Heart right ventricle (tissue), 16 donors: ENCODE measurements at regions not wholly inside any gene's neighbourhood (a gene's known extent, or its start where the extent isn't known, plus 50 kb on each side); places are given as distances from the start of the nearest gene placed in this dataset.

Source experiments
- ATAC-seq, 8 donors: fragments of 200-7000 bp; cut with Tn5 transposase; one replicate each; pipeline ENCODE4 v1.9.1; 2020; ENCODE audit warnings: mild to moderate bottlenecking in 8 of 8, moderate library complexity in 8 of 8, moderate number of reproducible peaks in 1 of 8
- DNase-seq, 2 donors: peaks; one replicate each; pipeline ENCODE4 v3.0.0-alpha.2; 2020
- H3K27ac ChIP-seq, 10 donors: fragments of 200-600 bp; sonication (generic) in 2 of 10; one replicate each; pipeline versions ENCODE4 v1.5.0 to v1.8.0; 2020 to 2022; ENCODE audit warnings: mild to moderate bottlenecking in 3 of 10
- H3K27me3 ChIP-seq, 7 donors: fragments of 200-600 bp; one replicate each; pipeline ENCODE4 v1.8.0; 2021 to 2022; ENCODE audit warnings: mild to moderate bottlenecking in 2 of 7
- H3K36me3 ChIP-seq, 9 donors: fragments of 200-600 bp; sonication (generic) in 1 of 9; one replicate each; pipeline versions ENCODE4 v1.5.0 to v1.8.0; 2020 to 2022; ENCODE audit warnings: mild to moderate bottlenecking in 2 of 9
- H3K4me1 ChIP-seq, 9 donors: fragments of 200-600 bp; sonication (generic) in 1 of 9; one replicate each; pipeline versions ENCODE4 v1.5.0 to v1.8.0; 2020 to 2022; ENCODE audit warnings: mild to moderate bottlenecking in 4 of 9
- H3K4me3 ChIP-seq, 10 donors: fragments of 200-600 bp; sonication (generic) in 2 of 10; one replicate each; pipeline versions ENCODE4 v1.5.0 to v1.8.0; 2020 to 2022; ENCODE audit warnings: mild to moderate bottlenecking in 7 of 10, moderate library complexity in 2 of 10
- H3K9me3 ChIP-seq, 11 donors: fragments of 200-600 bp in 10 of 11; sonication (generic) in 2 of 11; one replicate each; pipeline versions ENCODE4 v1.5.0 to v1.8.0; 2013 to 2022; ENCODE audit warnings: mild to moderate bottlenecking in 2 of 11, control low read depth in 1 of 11, moderate library complexity in 1 of 11
- WGBS, 2 donors: extraction: QIAGEN DNeasy Blood & Tissue Kit; methylation state at CpG; one replicate each; pipeline ENCODE4 v1.1.7; 2013; ENCODE audit warnings: inconsistent platforms in 1 of 2; 5-methylcytosine and 5-hydroxymethylcytosine counted together
- intact Hi-C, 10 donors: fragments of 100-400 bp; cut with DNase I; formaldehyde crosslinking; loops; one replicate each; pipeline versions ENCODE4 v1.11.1 to v1.14.2; 2022
- TF ChIP-seq, protein P1 (sequence below), 9 donors: fragments of 200-600 bp; sonication (generic) in 2 of 9; IDR thresholded peaks; one replicate each; pipeline versions ENCODE4 v1.5.0 to v1.8.0; 2021 to 2022; ENCODE audit warnings: antibody characterized with exemption in 9 of 9, mild to moderate bottlenecking in 5 of 9, moderate library complexity in 1 of 9
- donor health status: Arrhythmogenic right ventricular cardiomyopathy.
- donor health status: ischemic (EF 13 %, LVEDD 7.1; RV severe dilation, severe dysfunction).
- donor health status: healthy with polysubstance abuse.
- donor health status: DM: no; HTN: yes; CAD: no.
- donor health status: DM: no; HTN: no; CAD: no.
- donor health status: ischemic (EF 25% LVEDD 6.9; RV normal size, moderate dysfunction).
- donor health status: ischemic (EF 25% LVEDD 5.7; RV mildly dilated, moderate dysfunction).
- donor health status: healthy.
- donor health status: DM: yes; HTN: yes; CAD: no.
- donor health status: Ischemic cardiomyopathy.
- donor health status: ischemic (EF 35%, LVEDD 5.7; RV mildly dilated, moderate dysfunction).
- donor health status: nonischemic (EF 11% LVEDD 7.7; RV severe dilation, severe dysfunction).
- donor health status: DM: yes; HTN: yes; CAD: no.
- donor health status: PGD.
- donor health status: ischemic (EF 29% LVEDD 5.4; RV normal size, mild dysfunction).
- donor health status: nonischemic (EF 23%, LVEDD 6.1; RV moderate dilation, normal function).

DNA sequence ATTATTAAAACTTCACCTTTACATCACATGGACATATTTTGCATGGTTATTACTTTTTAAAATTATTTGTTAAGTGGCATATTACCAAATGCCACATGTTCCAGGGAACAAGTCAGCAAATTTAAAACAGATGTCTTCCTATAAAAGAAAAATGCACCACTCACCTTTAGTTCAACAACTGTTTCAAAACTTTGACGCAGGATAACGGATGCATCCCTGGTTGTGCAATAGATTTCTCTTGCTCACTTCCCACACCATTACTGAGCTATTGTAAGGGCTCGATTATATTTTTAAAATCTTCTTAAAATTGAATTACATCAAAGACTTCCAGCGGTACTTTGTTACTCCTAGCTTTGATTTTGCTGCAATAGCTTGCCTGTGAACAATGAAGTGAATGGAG, 93.0 kb upstream of the ARHGAP24 start:
- 92 to 93% methylated on average over 4 of the region's 4 CpGs for WGBS, 2 donors
- Histone ChIP-seq H3K27ac (no peak overlapping the region), H3K9me3 (peaks cover 0 to 7% (median 0%) of the 10 kb centered on the region in 11 donors), H3K36me3 (no peaks in the 10 kb centered on the region), H3K27me3 (no peaks in the 10 kb centered on the region), H3K4me1 (no peaks in the 10 kb centered on the region), H3K4me3 (no peak overlapping the region)
- ATAC-seq (no peak), DNase-seq (no peak)
- TF ChIP-seq, protein P1, sequence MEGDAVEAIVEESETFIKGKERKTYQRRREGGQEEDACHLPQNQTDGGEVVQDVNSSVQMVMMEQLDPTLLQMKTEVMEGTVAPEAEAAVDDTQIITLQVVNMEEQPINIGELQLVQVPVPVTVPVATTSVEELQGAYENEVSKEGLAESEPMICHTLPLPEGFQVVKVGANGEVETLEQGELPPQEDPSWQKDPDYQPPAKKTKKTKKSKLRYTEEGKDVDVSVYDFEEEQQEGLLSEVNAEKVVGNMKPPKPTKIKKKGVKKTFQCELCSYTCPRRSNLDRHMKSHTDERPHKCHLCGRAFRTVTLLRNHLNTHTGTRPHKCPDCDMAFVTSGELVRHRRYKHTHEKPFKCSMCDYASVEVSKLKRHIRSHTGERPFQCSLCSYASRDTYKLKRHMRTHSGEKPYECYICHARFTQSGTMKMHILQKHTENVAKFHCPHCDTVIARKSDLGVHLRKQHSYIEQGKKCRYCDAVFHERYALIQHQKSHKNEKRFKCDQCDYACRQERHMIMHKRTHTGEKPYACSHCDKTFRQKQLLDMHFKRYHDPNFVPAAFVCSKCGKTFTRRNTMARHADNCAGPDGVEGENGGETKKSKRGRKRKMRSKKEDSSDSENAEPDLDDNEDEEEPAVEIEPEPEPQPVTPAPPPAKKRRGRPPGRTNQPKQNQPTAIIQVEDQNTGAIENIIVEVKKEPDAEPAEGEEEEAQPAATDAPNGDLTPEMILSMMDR (IDR thresholded peaks at IDR 0.05) = no peak
- intact Hi-C loops = no loop called here

DNA sequence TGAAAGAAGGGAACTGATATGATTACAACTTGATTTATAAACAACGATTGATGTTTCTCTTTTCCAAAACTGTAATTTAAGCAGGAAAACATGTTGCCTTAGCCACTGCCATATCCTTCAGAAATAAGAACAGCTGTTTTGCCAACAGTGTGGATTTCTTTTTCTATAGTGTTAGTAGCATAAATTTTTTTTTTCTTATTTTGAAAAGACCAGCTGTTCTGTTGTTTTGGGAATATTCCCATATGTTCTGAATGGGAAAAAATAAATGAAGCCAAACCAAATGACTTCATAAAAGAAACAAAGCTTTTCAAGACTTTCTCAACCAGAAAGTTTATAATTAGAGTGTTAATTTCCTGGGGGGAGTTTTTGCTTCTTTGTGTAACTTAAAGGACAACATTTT, 83.9 kb upstream of the ARHGAP24 start:
- no peaks in the 10 kb centered on the region for H3K27me3 ChIP-seq
- peaks cover 0 to 5% (median 0%) of the 10 kb centered on the region in 11 donors for H3K9me3 ChIP-seq
- TF ChIP-seq, protein P1 (IDR thresholded peaks at IDR 0.05) = no peak
- no peak for DNase-seq
- no peaks in the 10 kb centered on the region for H3K36me3 ChIP-seq
- no peak overlapping the region for H3K4me3 ChIP-seq
- peak in 1 of 8 donors; percentile 34 for ATAC-seq
- peak overlapping the region in 3 of 10 donors; percentile 23 to 49 (median 34) for H3K27ac ChIP-seq
- intact Hi-C loops = no loop called here
- 32 to 49% methylated on average over 1 of the region's 1 CpG for WGBS, 2 donors
- peaks cover 0 to 24% (median 12%) of the 10 kb centered on the region in 9 donors for H3K4me1 ChIP-seq

DNA sequence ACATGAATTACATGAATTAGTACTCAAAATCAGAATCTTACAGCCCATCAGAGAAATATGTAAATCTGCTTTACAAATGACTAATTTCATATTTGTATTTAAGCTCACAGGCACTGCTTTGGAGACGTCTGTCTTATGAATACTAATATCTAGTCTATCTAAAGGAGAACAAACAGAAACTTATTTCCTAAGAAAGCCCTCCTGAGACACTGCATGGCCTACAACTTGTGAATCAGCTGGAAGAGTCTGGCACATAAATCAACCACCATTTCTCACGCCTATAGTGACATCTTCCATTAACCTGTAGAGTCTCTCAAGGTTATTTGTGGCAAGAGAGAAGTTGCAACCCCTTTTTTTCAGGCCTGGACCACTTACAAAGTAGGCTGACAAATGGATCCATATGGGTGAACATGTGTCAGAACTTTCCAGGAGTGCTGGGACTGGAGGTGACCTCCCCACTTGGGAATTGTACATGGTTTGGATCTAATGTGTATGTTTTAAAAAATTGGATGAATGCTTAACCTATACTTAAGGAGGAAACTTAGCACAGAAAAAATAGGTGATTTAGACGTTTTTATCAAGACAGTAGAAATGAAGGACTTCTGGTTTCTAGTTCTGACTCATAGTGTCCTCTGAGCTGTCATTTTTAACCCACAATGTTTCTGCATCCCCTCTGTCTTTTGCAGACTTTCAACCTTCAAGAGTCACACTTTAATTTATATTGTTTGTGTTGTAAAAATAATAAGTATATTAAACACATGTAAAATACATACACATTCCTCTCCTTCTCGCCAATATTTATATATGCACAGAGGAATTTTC, 83.2 kb upstream of the ARHGAP24 start:
- H3K9me3 ChIP-seq = peaks cover 0 to 5% (median 0%) of the 10 kb centered on the region in 11 donors
- DNase-seq (no peak), ATAC-seq (no peak)
- H3K27ac ChIP-seq = peak overlapping the region in 3 of 10 donors; percentile 34 to 49 (median 42)
- H3K4me3 ChIP-seq = no peak overlapping the region
- H3K36me3 ChIP-seq = no peaks in the 10 kb centered on the region
- no peaks in the 10 kb centered on the region for H3K27me3 ChIP-seq
- peaks cover 0 to 24% (median 12%) of the 10 kb centered on the region in 9 donors for H3K4me1 ChIP-seq
- TF ChIP-seq, protein P1 (IDR thresholded peaks at IDR 0.05) = no peak
- WGBS, 2 donors = 60 to 66% methylated on average over 4 of the region's 4 CpGs
- intact Hi-C loops = no loop called here

DNA sequence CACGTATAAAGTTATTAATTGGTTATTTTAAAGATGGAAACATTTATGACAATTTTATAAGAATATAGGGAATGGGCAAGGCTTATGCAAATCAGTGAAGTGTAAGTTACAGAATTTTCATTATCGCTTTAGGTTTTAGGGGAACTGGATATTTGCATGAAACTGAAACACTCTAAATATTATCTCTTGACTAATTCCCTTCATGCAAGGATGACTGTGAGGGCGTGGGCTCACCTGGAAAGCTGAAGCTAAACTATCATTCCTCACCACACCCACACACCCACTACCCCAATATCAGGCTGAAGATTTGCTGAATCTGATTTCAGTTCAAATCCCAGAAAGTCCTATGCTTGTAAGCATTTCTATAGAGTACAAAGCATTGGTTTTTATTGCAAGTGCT, 81.7 kb upstream of the ARHGAP24 start:
- TF ChIP-seq, protein P1 (IDR thresholded peaks at IDR 0.05) = no peak
- H3K4me1 ChIP-seq = peaks cover 0 to 26% (median 12%) of the 10 kb centered on the region in 9 donors
- H3K36me3 ChIP-seq = no peaks in the 10 kb centered on the region
- H3K9me3 ChIP-seq = peaks cover 0 to 5% (median 0%) of the 10 kb centered on the region in 11 donors
- no peak overlapping the region for H3K4me3 ChIP-seq
- no peaks in the 10 kb centered on the region for H3K27me3 ChIP-seq
- ATAC-seq = no peak
- intact Hi-C loops = no loop called here
- no peak overlapping the region for H3K27ac ChIP-seq
- DNase-seq = no peak
- 92 to 96% methylated on average over 3 of the region's 3 CpGs for WGBS, 2 donors
